ENCODE measurements at regions not wholly inside any gene's neighbourhood (a gene's known extent, or its start where the extent isn't known, plus 50 kb on each side); places are given as distances from the start of the nearest gene placed in this dataset.
"Not testable (repeated sequence)": the region's sequence is repeated elsewhere in the genome, so short reads cannot be mapped to it uniquely, and the experiment has no call there.

- DNase-seq, result no peak
Measured at GRCh38 chr14:55986069-55986468, 132.1 kb upstream of the PELI2 start.

- DNase-seq, result no peak
Measured at GRCh38 chr14:56000846-56001245, 117.4 kb upstream of the PELI2 start.

- DNase-seq, result no peak
Measured at GRCh38 chr14:56002342-56002741, 115.9 kb upstream of the PELI2 start.

- peak; percentile 66 for DNase-seq
Measured at GRCh38 chr14:56002876-56003625, 115.2 kb upstream of the PELI2 start.

GRCh38 chr14:56004323-56004722 lies 113.9 kb upstream of the PELI2 start:
- no peak for DNase-seq

GRCh38 chr14:56004786-56005185 lies 113.4 kb upstream of the PELI2 start:
- DNase-seq, result peak; percentile 39

- DNase-seq, result no peak
Measured at GRCh38 chr14:56005191-56006053, 112.8 kb upstream of the PELI2 start.

GRCh38 chr14:56007491-56007890 lies 110.7 kb upstream of the PELI2 start:
- not testable (repeated sequence) for DNase-seq

GRCh38 chr14:56008150-56008549 lies 110.1 kb upstream of the PELI2 start:
- DNase-seq, result no peak

- DNase-seq, result not testable (repeated sequence)
Measured at GRCh38 chr14:56008661-56009060, 109.5 kb upstream of the PELI2 start.

GRCh38 chr14:56023661-56024081 lies 94.5 kb upstream of the PELI2 start:
- no peak for DNase-seq

GRCh38 chr14:56025191-56025590 lies 93.0 kb upstream of the PELI2 start:
- no peak for DNase-seq

- no peak for DNase-seq
Measured at GRCh38 chr14:56026506-56026905, 91.7 kb upstream of the PELI2 start.

- DNase-seq, result no peak
Measured at GRCh38 chr14:56027421-56027820, 90.8 kb upstream of the PELI2 start.

- DNase-seq, result no peak
Measured at GRCh38 chr14:56027916-56028712, 90.1 kb upstream of the PELI2 start.

GRCh38 chr14:56036353-56036752 lies 81.9 kb upstream of the PELI2 start:
- no peak for DNase-seq

GRCh38 chr14:56040121-56040520 lies 78.1 kb upstream of the PELI2 start:
- no peak for DNase-seq

GRCh38 chr14:56044196-56044595 lies 74.0 kb upstream of the PELI2 start:
- DNase-seq, result no peak

- DNase-seq, result no peak
Measured at GRCh38 chr14:56046546-56046945, 71.7 kb upstream of the PELI2 start.

- no peak for DNase-seq
Measured at GRCh38 chr14:56046996-56047395, 71.2 kb upstream of the PELI2 start.

- no peak for DNase-seq
Measured at GRCh38 chr14:56049536-56049935, 68.7 kb upstream of the PELI2 start.

- DNase-seq, result no peak
Measured at GRCh38 chr14:56055511-56055910, 62.7 kb upstream of the PELI2 start.

- no peak for DNase-seq
Measured at GRCh38 chr14:56056031-56056430, 62.2 kb upstream of the PELI2 start.
